NAMALWA (cell line): ENCODE measurements at regions not wholly inside any gene's neighbourhood (a gene's known extent, or its start where the extent isn't known, plus 50 kb on each side); places are given as distances from the start of the nearest gene placed in this dataset.

Experiments
- DNase-seq: peaks from one replicate; pipeline ENCODE4 v3.0.0-alpha.2; 2015; ENCODE audit warnings: low spot score

- DNase-seq: no peak
Observed at GRCh38 chr7:31398815-31399214, 58.3 kb upstream of the NEUROD6 start.

GRCh38 chr7:31407178-31407676 lies 66.7 kb upstream of the NEUROD6 start:
- no peak for DNase-seq

- DNase-seq: no peak
Observed at GRCh38 chr7:31408140-31408729, 67.7 kb upstream of the NEUROD6 start.

- no peak for DNase-seq
Observed at GRCh38 chr7:31410265-31410664, 69.7 kb upstream of the NEUROD6 start.

- DNase-seq: no peak
Observed at GRCh38 chr7:31411416-31411815, 70.9 kb upstream of the NEUROD6 start.

GRCh38 chr7:31413766-31414165 lies 73.2 kb upstream of the NEUROD6 start:
- DNase-seq: no peak

- no peak for DNase-seq
Observed at GRCh38 chr7:31416381-31416870, 75.9 kb upstream of the NEUROD6 start.

GRCh38 chr7:31418928-31419327 lies 78.4 kb upstream of the NEUROD6 start:
- no peak for DNase-seq

- no peak for DNase-seq
Observed at GRCh38 chr7:31419505-31420055, 79.1 kb upstream of the NEUROD6 start.

GRCh38 chr7:31420948-31421347 lies 80.4 kb upstream of the NEUROD6 start:
- no peak for DNase-seq

GRCh38 chr7:31421607-31422006 lies 81.1 kb upstream of the NEUROD6 start:
- DNase-seq: no peak

- no peak for DNase-seq
Observed at GRCh38 chr7:31423994-31424393, 83.5 kb upstream of the NEUROD6 start.

GRCh38 chr7:31432176-31432575 lies 81.7 kb upstream of the ITPRID1 start:
- DNase-seq: no peak

- no peak for DNase-seq
Observed at GRCh38 chr7:31432836-31433340, 81.0 kb upstream of the ITPRID1 start.

- no peak for DNase-seq
Observed at GRCh38 chr7:31437250-31437865, 76.5 kb upstream of the ITPRID1 start.

GRCh38 chr7:31439165-31439564 lies 74.7 kb upstream of the ITPRID1 start:
- DNase-seq: no peak

GRCh38 chr7:31440511-31440910 lies 73.4 kb upstream of the ITPRID1 start:
- DNase-seq: no peak

GRCh38 chr7:31442626-31443025 lies 71.3 kb upstream of the ITPRID1 start:
- DNase-seq: no peak

GRCh38 chr7:31443457-31443856 lies 70.4 kb upstream of the ITPRID1 start:
- peak; percentile 74 for DNase-seq

- no peak for DNase-seq
Observed at GRCh38 chr7:31444196-31444595, 69.7 kb upstream of the ITPRID1 start.

GRCh38 chr7:31445686-31446355 lies 68.1 kb upstream of the ITPRID1 start:
- DNase-seq: no peak

GRCh38 chr7:31448649-31449048 lies 65.2 kb upstream of the ITPRID1 start:
- DNase-seq: no peak

GRCh38 chr7:31455844-31456243 lies 58.0 kb upstream of the ITPRID1 start:
- DNase-seq: no peak
